HEK293 (cell line): ENCODE measurements at regions not wholly inside any gene's neighbourhood (a gene's known extent, or its start where the extent isn't known, plus 50 kb on each side); places are given as distances from the start of the nearest gene placed in this dataset.

Experiments used
- CTCF ChIA-PET: fragments of 350-600 bp; formaldehyde crosslinking; extraction: SDS; loops from one replicate; lab custom pipeline; 2021; ENCODE audit warnings: antibody characterized with exemption; lab: Yijun Ruan, JAX
- POLR2A ChIA-PET: fragments of 300-600 bp; formaldehyde crosslinking; extraction: SDS; loops from one replicate; lab custom pipeline; 2020; ENCODE audit warnings: antibody characterized with exemption, inconsistent platforms; lab: Yijun Ruan, JAX
- H3K27ac ChIP-seq: fragments of 200-500 bp; sonication (Bioruptor generic); 2 replicates; pipeline ENCODE4 v1.5.1; 2014; ENCODE audit warnings: low read depth, low read length, control low read depth, inconsistent platforms; ENCODE audit errors: extremely low read depth
- H3K36me3 ChIP-seq, 2 experiments: fragments of 200-500 bp in 1 of 2; sonication (Bioruptor generic) in 1 of 2; 1 replicate in 1 of 2; 2 replicates in 1 of 2; pipeline ENCODE4 v1.5.1; 2014 to 2017; ENCODE audit warnings: inconsistent platforms in 2 of 2, low read length in 2 of 2; ENCODE audit not compliant: control insufficient read depth in 2 of 2, insufficient read depth in 1 of 2
- H3K4me1 ChIP-seq: fragments of 200-500 bp; sonication (Bioruptor generic); 2 replicates; pipeline ENCODE4 v1.5.1; 2014; ENCODE audit warnings: mild to moderate bottlenecking, low read length, inconsistent platforms; ENCODE audit not compliant: control insufficient read depth, insufficient read depth
- H3K4me3 ChIP-seq: 2 replicates; pipeline ENCODE4 v1.5.1; 2011; ENCODE audit warnings: low read depth, mild to moderate bottlenecking, control low read depth, low read length, moderate library complexity
- H3K9me3 ChIP-seq: fragments of 200-500 bp; sonication (Bioruptor generic); 2 replicates; pipeline ENCODE4 v1.5.1; 2014; ENCODE audit warnings: low read depth, low read length, inconsistent platforms; ENCODE audit not compliant: control insufficient read depth, insufficient read depth
- GLIS1 ChIP-seq: fragments of 450-650 bp; formaldehyde crosslinking; IDR thresholded peaks from 2 replicates; pipeline ENCODE4 v1.5.1; 2016; ENCODE audit warnings: missing biosample characterization, missing genetic modification characterization
- KLF7 ChIP-seq: fragments of 450-650 bp; formaldehyde crosslinking; IDR thresholded peaks from 2 replicates; pipeline ENCODE4 v1.5.1; 2016; ENCODE audit warnings: missing biosample characterization, missing genetic modification characterization, borderline replicate concordance
- MYNN ChIP-seq: fragments of 450-650 bp; formaldehyde crosslinking; IDR thresholded peaks from 2 replicates; pipeline ENCODE4 v1.5.1; 2016; ENCODE audit warnings: missing biosample characterization, missing genetic modification characterization, borderline replicate concordance
- SCRT1 ChIP-seq: fragments of 450-650 bp; formaldehyde crosslinking; IDR thresholded peaks from 2 replicates; pipeline ENCODE4 v1.5.1; 2016; ENCODE audit warnings: missing biosample characterization, missing genetic modification characterization, borderline replicate concordance
- SP3 ChIP-seq: fragments of 450-650 bp; formaldehyde crosslinking; IDR thresholded peaks from 2 replicates; pipeline ENCODE4 v1.5.1; 2016; ENCODE audit warnings: missing biosample characterization, missing genetic modification characterization
- ZNF266 ChIP-seq: fragments of 450-650 bp; formaldehyde crosslinking; IDR thresholded peaks from 2 replicates; pipeline ENCODE4 v1.5.1; 2016; ENCODE audit warnings: missing biosample characterization, missing genetic modification characterization, low read depth
- ZNF416 ChIP-seq: fragments of 450-650 bp; formaldehyde crosslinking; IDR thresholded peaks from 2 replicates; pipeline ENCODE4 v1.5.1; 2016; ENCODE audit warnings: missing biosample characterization, missing genetic modification characterization
- ZNF529 ChIP-seq: fragments of 450-650 bp; formaldehyde crosslinking; IDR thresholded peaks from 2 replicates; pipeline ENCODE4 v1.5.1; 2017; ENCODE audit warnings: missing genetic modification characterization, missing biosample characterization; ENCODE audit not compliant: insufficient replicate concordance
- ZNF558 ChIP-seq: fragments of 450-650 bp; formaldehyde crosslinking; IDR thresholded peaks from 2 replicates; pipeline ENCODE4 v1.5.1; 2016; ENCODE audit warnings: missing biosample characterization, missing genetic modification characterization
- ZNF596 ChIP-seq: fragments of 450-650 bp; IDR thresholded peaks from 2 replicates; pipeline ENCODE4 v1.5.0; 2018; ENCODE audit warnings: missing biosample characterization, mild to moderate bottlenecking, missing genetic modification characterization, moderate library complexity
- ZNF626 ChIP-seq: fragments of 450-650 bp; sonication (Bioruptor Pico); formaldehyde crosslinking; IDR thresholded peaks from 2 replicates; pipeline ENCODE4 v1.5.1; 2018; ENCODE audit warnings: missing biosample characterization, missing genetic modification characterization, inconsistent platforms
- ZNF677 ChIP-seq: fragments of 450-650 bp; IDR thresholded peaks from 2 replicates; pipeline ENCODE4 v1.5.0; 2018; ENCODE audit warnings: missing biosample characterization, mild to moderate bottlenecking, missing genetic modification characterization, moderate library complexity
- ZNF837 ChIP-seq: fragments of 450-650 bp; formaldehyde crosslinking; IDR thresholded peaks from 2 replicates; pipeline ENCODE4 v1.5.1; 2016; ENCODE audit warnings: missing biosample characterization, missing genetic modification characterization
- TF ChIP-seq, protein P1 (sequence below): fragments of 450-650 bp; formaldehyde crosslinking; IDR thresholded peaks from 2 replicates; pipeline ENCODE4 v1.5.1; 2016; ENCODE audit warnings: missing biosample characterization, missing genetic modification characterization
- TF ChIP-seq, protein P2 (sequence below): fragments of 450-650 bp; formaldehyde crosslinking; IDR thresholded peaks from 2 replicates; pipeline ENCODE4 v1.5.1; 2017; ENCODE audit warnings: missing biosample characterization, missing genetic modification characterization
- TF ChIP-seq, protein P3 (sequence below): fragments of 450-650 bp; formaldehyde crosslinking; IDR thresholded peaks from 2 replicates; pipeline ENCODE4 v1.5.0; 2017; ENCODE audit warnings: missing biosample characterization, missing genetic modification characterization, borderline replicate concordance
- TF ChIP-seq, protein P4 (sequence below): fragments of 450-650 bp; formaldehyde crosslinking; IDR thresholded peaks from 2 replicates; pipeline ENCODE4 v1.5.1; 2016; ENCODE audit warnings: missing biosample characterization, missing genetic modification characterization

DNA sequence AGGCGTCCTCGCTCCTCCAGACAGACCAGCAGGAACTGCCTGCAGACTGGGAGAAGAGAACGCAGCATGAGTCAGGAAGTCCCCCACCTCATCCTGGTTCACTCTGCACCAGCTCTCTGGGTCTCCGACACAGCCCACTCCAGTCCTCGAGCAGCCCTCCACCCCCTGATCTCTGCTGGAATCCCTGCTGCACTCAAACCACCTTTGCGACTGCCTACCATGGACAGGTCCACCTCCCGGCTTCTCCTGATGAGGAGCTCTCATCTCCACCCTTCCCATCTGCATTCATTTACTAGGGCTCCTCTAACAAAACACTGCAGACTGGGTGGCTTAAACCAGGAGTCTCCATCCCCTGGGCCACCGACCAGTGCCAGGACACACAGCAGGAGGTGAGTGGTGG is 202.3 kb upstream of the IGF1R start:
- TF ChIP-seq GLIS1 (tag by site-specific recombination) = no peak
- TF ChIP-seq, protein P1, sequence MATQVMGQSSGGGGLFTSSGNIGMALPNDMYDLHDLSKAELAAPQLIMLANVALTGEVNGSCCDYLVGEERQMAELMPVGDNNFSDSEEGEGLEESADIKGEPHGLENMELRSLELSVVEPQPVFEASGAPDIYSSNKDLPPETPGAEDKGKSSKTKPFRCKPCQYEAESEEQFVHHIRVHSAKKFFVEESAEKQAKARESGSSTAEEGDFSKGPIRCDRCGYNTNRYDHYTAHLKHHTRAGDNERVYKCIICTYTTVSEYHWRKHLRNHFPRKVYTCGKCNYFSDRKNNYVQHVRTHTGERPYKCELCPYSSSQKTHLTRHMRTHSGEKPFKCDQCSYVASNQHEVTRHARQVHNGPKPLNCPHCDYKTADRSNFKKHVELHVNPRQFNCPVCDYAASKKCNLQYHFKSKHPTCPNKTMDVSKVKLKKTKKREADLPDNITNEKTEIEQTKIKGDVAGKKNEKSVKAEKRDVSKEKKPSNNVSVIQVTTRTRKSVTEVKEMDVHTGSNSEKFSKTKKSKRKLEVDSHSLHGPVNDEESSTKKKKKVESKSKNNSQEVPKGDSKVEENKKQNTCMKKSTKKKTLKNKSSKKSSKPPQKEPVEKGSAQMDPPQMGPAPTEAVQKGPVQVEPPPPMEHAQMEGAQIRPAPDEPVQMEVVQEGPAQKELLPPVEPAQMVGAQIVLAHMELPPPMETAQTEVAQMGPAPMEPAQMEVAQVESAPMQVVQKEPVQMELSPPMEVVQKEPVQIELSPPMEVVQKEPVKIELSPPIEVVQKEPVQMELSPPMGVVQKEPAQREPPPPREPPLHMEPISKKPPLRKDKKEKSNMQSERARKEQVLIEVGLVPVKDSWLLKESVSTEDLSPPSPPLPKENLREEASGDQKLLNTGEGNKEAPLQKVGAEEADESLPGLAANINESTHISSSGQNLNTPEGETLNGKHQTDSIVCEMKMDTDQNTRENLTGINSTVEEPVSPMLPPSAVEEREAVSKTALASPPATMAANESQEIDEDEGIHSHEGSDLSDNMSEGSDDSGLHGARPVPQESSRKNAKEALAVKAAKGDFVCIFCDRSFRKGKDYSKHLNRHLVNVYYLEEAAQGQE (tag by site-specific recombination) = peak; percentile 86
- Histone ChIP-seq H3K4me3 (no peak overlapping the region), H3K27ac (no peak overlapping the region), H3K4me1 (peaks cover 7% of the 10 kb centered on the region), H3K36me3 (no peaks in the 10 kb centered on the region), H3K9me3 (no peaks in the 10 kb centered on the region; the same call in 1 of the 2 replicates)
- ChIA-PET POLR2A (no interaction called here), CTCF (interaction anchor here (1.0 to 1.4 kb wide), 4 partner anchors 10 to 659 kb away, joined by 3 to 5 read pairs (median 4); partner anchors contain the start of gene SYNM)

DNA sequence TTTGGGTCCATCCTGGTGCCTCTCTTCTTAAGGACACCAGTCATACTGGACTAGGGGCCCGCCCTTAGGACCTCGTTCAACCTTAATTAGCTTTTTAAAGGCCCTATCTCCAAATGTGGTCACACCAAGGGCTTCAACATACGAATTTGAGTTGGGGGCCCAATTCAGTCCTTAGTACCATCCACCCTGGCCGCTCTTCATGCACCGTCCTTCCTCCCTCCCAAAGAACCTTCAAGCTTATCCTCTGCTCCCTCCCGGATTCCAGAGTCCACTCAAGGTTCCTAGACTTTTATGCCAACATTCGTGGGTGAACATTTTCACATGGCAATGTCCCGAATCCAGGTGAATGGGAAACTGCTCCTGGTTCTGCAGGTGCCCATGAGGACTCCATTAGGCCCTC is 201.3 kb upstream of the IGF1R start:
- TF ChIP-seq ZNF558 (tag by site-specific recombination) (no peak), ZNF529 (no peak), ZNF677 (tag by site-specific recombination) (no peak), ZNF266 (tag by site-specific recombination) (no peak), ZNF837 (no peak), ZNF596 (no peak), MYNN (tag by site-specific recombination) (no peak), ZNF416 (no peak), ZNF626 (tag by site-specific recombination) (no peak), SP3 (tag by site-specific recombination) (no peak), KLF7 (no peak), SCRT1 (tag by site-specific recombination) (no peak)
- TF ChIP-seq, protein P2, sequence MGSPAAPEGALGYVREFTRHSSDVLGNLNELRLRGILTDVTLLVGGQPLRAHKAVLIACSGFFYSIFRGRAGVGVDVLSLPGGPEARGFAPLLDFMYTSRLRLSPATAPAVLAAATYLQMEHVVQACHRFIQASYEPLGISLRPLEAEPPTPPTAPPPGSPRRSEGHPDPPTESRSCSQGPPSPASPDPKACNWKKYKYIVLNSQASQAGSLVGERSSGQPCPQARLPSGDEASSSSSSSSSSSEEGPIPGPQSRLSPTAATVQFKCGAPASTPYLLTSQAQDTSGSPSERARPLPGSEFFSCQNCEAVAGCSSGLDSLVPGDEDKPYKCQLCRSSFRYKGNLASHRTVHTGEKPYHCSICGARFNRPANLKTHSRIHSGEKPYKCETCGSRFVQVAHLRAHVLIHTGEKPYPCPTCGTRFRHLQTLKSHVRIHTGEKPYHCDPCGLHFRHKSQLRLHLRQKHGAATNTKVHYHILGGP (tag by site-specific recombination) = no peak
- TF ChIP-seq, protein P3, sequence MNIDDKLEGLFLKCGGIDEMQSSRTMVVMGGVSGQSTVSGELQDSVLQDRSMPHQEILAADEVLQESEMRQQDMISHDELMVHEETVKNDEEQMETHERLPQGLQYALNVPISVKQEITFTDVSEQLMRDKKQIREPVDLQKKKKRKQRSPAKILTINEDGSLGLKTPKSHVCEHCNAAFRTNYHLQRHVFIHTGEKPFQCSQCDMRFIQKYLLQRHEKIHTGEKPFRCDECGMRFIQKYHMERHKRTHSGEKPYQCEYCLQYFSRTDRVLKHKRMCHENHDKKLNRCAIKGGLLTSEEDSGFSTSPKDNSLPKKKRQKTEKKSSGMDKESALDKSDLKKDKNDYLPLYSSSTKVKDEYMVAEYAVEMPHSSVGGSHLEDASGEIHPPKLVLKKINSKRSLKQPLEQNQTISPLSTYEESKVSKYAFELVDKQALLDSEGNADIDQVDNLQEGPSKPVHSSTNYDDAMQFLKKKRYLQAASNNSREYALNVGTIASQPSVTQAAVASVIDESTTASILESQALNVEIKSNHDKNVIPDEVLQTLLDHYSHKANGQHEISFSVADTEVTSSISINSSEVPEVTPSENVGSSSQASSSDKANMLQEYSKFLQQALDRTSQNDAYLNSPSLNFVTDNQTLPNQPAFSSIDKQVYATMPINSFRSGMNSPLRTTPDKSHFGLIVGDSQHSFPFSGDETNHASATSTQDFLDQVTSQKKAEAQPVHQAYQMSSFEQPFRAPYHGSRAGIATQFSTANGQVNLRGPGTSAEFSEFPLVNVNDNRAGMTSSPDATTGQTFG = no peak
- TF ChIP-seq, protein P4, sequence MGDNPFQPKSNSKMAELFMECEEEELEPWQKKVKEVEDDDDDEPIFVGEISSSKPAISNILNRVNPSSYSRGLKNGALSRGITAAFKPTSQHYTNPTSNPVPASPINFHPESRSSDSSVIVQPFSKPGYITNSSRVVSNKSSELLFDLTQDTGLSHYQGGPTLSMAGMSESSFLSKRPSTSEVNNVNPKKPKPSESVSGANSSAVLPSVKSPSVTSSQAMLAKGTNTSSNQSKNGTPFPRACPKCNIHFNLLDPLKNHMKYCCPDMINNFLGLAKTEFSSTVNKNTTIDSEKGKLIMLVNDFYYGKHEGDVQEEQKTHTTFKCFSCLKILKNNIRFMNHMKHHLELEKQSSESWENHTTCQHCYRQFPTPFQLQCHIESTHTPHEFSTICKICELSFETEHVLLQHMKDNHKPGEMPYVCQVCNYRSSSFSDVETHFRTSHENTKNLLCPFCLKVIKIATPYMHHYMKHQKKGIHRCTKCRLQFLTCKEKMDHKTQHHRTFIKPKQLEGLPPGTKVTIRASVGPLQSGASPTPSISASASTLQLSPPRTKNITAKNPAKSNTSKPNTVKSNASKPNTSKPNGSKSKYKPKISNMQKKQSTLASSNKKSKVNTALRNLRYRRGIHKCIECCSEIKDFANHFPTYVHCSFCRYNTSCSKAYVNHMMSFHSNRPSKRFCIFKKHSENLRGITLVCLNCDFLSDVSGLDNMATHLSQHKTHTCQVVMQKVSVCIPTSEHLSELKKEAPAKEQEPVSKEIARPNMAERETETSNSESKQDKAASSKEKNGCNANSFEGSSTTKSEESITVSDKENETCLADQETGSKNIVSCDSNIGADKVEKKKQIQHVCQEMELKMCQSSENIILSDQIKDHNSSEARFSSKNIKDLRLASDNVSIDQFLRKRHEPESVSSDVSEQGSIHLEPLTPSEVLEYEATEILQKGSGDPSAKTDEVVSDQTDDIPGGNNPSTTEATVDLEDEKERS = no peak
- ChIA-PET POLR2A (no interaction called here), CTCF (interaction anchor here (0.5 to 1.6 kb wide), 5 partner anchors 15 to 632 kb away, joined by 3 to 5 read pairs (median 4); no protein-coding TSS in a partner anchor)
- Histone ChIP-seq H3K27ac (no peak overlapping the region), H3K4me3 (no peak overlapping the region), H3K36me3 (no peaks in the 10 kb centered on the region), H3K4me1 (peaks cover 7% of the 10 kb centered on the region), H3K9me3 (no peaks in the 10 kb centered on the region; the same call in 1 of the 2 replicates)
